GM12878 (cell line): ENCODE measurements at regions not wholly inside any gene's neighbourhood (a gene's known extent, or its start where the extent isn't known, plus 50 kb on each side); places are given as distances from the start of the nearest gene placed in this dataset.
A peak's percentile ranks its signal among the peaks of the same experiment; 100 is the strongest.

Experiments
- ATAC-seq: fragments of 200-7000 bp; cut with Tn5 transposase; 3 replicates; pipeline ENCODE4 v1.9.1; 2020; ENCODE audit warnings: mild to moderate bottlenecking, moderate library complexity
- BruUV-seq: library from RNA; stranded (reverse); fragments of 400-500 nt; replicated peaks from 2 replicates; lab custom pipeline; 2021; lab: Mats Ljungman, UMichigan
- CTCF ChIA-PET: fragments of 300-600 bp; sonication (Branson Sonifier 250); formaldehyde crosslinking; extraction: SDS; loops from one replicate; lab custom pipeline; 2021; ENCODE audit warnings: inconsistent platforms; lab: Yijun Ruan, JAX
- POLR2A ChIA-PET: fragments of 350-600 bp; formaldehyde crosslinking; extraction: SDS; loops from one replicate; lab custom pipeline; 2021; ENCODE audit warnings: inconsistent platforms; lab: Charles Lee
- RAD21 ChIA-PET: fragments of 300-600 bp; sonication (Branson Sonifier 250); formaldehyde crosslinking; loops from one replicate; lab custom pipeline; 2023; ENCODE audit warnings: antibody characterized with exemption; ENCODE audit not compliant: unreplicated experiment; lab: Charles Lee
- SMC1A ChIA-PET: fragments of 300-600 bp; sonication (Branson Sonifier 250); formaldehyde crosslinking; loops from one replicate; lab custom pipeline; 2023; ENCODE audit not compliant: unreplicated experiment, uncharacterized antibody; lab: Charles Lee
- DNase-seq: peaks from one replicate; pipeline ENCODE4 v3.0.0-alpha.2; 2011; ENCODE audit warnings: low read depth, low spot score
- FAIRE-seq: peaks from 3 replicates; lab custom pipeline; 2011; peaks lifted over from hg19 to GRCh38; lab: Jason Lieb, UNC
- H2AFZ ChIP-seq: 2 replicates; pipeline ENCODE4 v1.6.0; 2011; ENCODE audit warnings: low read depth, low read length, control low read depth; ENCODE audit not compliant: control insufficient read depth
- H3K27ac ChIP-seq: 2 replicates; pipeline ENCODE4 v1.5.1; 2011; ENCODE audit warnings: control low read depth; ENCODE audit not compliant: control insufficient read depth, insufficient read depth
- H3K27me3 ChIP-seq, 2 experiments: replicated peaks in 1 of 2; 2 replicates each; pipeline versions ENCODE4 v1.6.0 to v1.6.1; 2011; ENCODE audit warnings: low read length in 1 of 2; ENCODE audit not compliant: control insufficient read depth in 2 of 2, insufficient read depth in 2 of 2
- H3K36me3 ChIP-seq, 2 experiments: 2 replicates each; pipeline ENCODE4 v1.5.1; 2011; ENCODE audit warnings: low read length in 1 of 2; ENCODE audit not compliant: control insufficient read depth in 2 of 2, insufficient read depth in 2 of 2
- H3K4me1 ChIP-seq: 2 replicates; pipeline ENCODE4 v1.6.1; 2011; ENCODE audit warnings: mild to moderate bottlenecking, low read length, moderate library complexity, mixed read lengths; ENCODE audit not compliant: control insufficient read depth, insufficient read depth
- H3K4me2 ChIP-seq: 2 replicates; pipeline ENCODE4 v1.6.0; 2011; ENCODE audit warnings: control low read depth; ENCODE audit not compliant: control insufficient read depth, insufficient read depth
- H3K4me3 ChIP-seq: fragments of 200-600 bp; sonication (generic); 2 replicates; pipeline ENCODE4 v1.5.1; 2016
- H3K79me2 ChIP-seq: 2 replicates; pipeline ENCODE4 v1.6.0; 2011; ENCODE audit warnings: low read length; ENCODE audit not compliant: control insufficient read depth, insufficient read depth
- H3K9ac ChIP-seq: 2 replicates; pipeline ENCODE4 v1.8.0; 2011; ENCODE audit warnings: low read length, control low read depth, mixed read lengths; ENCODE audit not compliant: control insufficient read depth, insufficient read depth
- H3K9me3 ChIP-seq: replicated peaks from 3 replicates; pipeline ENCODE4 v1.5.1; 2011; ENCODE audit warnings: mild to moderate bottlenecking, low read length; ENCODE audit not compliant: control insufficient read depth, insufficient read depth
- H4K20me1 ChIP-seq: 2 replicates; pipeline ENCODE4 v1.6.0; 2011; ENCODE audit not compliant: control insufficient read depth, insufficient read depth
- HCFC1 ChIP-seq: fragments of 150-350 bp; IDR thresholded peaks from 2 replicates; pipeline ENCODE4 v1.6.1; 2014; ENCODE audit warnings: low read length
- JUND ChIP-seq: IDR thresholded peaks from 2 replicates; pipeline ENCODE4 v1.6.1; 2012; ENCODE audit warnings: low read depth, mild to moderate bottlenecking, low read length, improper control_type of control experiment, moderate library complexity
- RAD21 ChIP-seq: IDR thresholded peaks from 2 replicates; pipeline ENCODE4 v1.6.1; 2011; ENCODE audit warnings: mild to moderate bottlenecking, low read depth, low read length, moderate library complexity; ENCODE audit not compliant: insufficient read depth
- RELA ChIP-seq: fragments of 450-650 bp; IDR thresholded peaks from 2 replicates; pipeline ENCODE4 v1.8.0; 2014; ENCODE audit warnings: borderline replicate concordance; ENCODE audit not compliant: partially characterized antibody
- RFX5 ChIP-seq: IDR thresholded peaks from 2 replicates; pipeline ENCODE4 v1.6.1; 2011; ENCODE audit warnings: low read depth, low read length, improper control_type of control experiment
- RUNX3 ChIP-seq: IDR thresholded peaks from 2 replicates; pipeline ENCODE4 v1.6.1; 2012; ENCODE audit warnings: low read length, inconsistent platforms
- SMC3 ChIP-seq: IDR thresholded peaks from 2 replicates; pipeline ENCODE4 v1.6.1; 2011; ENCODE audit warnings: low read length, improper control_type of control experiment, borderline replicate concordance
- STAT3 ChIP-seq: IDR thresholded peaks from 2 replicates; pipeline ENCODE4 v1.6.1; 2011; ENCODE audit warnings: low read depth, low read length, improper control_type of control experiment
- YY1 ChIP-seq: IDR thresholded peaks from 2 replicates; pipeline ENCODE4 v1.6.1; 2011; ENCODE audit warnings: low read depth, mild to moderate bottlenecking, low read length
- WGBS: methylation state at CpG from one replicate; pipeline ENCODE4 v1.1.6; 2016; ENCODE audit warnings: low lambda C conversion rate; ENCODE audit not compliant: insufficient replicate concordance, insufficient coverage; ENCODE audit errors: missing lambda C conversion rate; 5-methylcytosine and 5-hydroxymethylcytosine counted together
- in situ Hi-C: fragments of 300-500 bp; cut with MboI; formaldehyde crosslinking; loops from 9 replicates; pipeline ENCODE4 v1.14.3; 2018; ENCODE audit warnings: mixed read lengths
- intact Hi-C: fragments of 100-400 bp; cut with micrococcal nuclease; formaldehyde crosslinking; loops from one replicate; pipeline ENCODE4 v1.14.2; 2022; ENCODE audit not compliant: unreplicated experiment
- TF ChIP-seq, protein P1 (sequence below): IDR thresholded peaks from 2 replicates; pipeline ENCODE4 v1.6.1; 2011; ENCODE audit warnings: borderline replicate concordance, low read depth, mild to moderate bottlenecking, moderate library complexity, mixed read lengths, low read length; ENCODE audit not compliant: insufficient read depth; ENCODE audit errors: extremely low read length
- TF ChIP-seq, protein P2 (sequence below), 3 experiments: IDR thresholded peaks in 2 of 3; conservative IDR thresholded peaks in 1 of 3; 2 replicates each; pipeline ENCODE4 v1.5.1; 2011; ENCODE audit warnings: low read depth in 3 of 3, low read length in 3 of 3, mild to moderate bottlenecking in 3 of 3, control low read depth in 2 of 3, moderate library complexity in 2 of 3, inconsistent platforms in 1 of 3, mixed read lengths in 1 of 3; ENCODE audit not compliant: control insufficient read depth in 2 of 3, insufficient read depth in 1 of 3; ENCODE audit errors: extremely low read depth in 1 of 3

DNA sequence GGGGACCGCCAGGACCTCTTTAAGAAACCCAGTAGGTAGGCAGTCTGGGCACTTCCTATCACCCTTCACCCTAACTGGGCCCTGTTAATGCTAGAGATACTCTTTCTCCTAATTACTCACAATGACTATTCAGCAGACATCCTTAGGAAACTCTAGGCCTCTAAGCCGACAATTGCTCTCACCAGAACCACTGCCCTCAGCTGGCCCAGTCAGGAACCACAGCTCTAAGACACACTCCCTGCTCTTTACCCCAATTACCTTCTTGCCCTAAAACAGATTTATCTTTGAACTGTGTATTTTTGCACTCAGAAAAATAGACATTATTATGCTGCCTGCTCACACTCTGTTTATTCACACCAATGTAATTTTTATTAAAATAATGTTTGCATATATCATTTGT lies 432.6 kb upstream of the SLC30A5 start:
- DNase-seq (no peak), ATAC-seq (peak; percentile 83), FAIRE-seq (no peak)
- POLR2A ChIA-PET = interaction anchor here (0.5 kb wide), 1 partner anchor 11 kb away, joined by 5 read pairs; no protein-coding TSS in a partner anchor
- no peaks in the 10 kb centered on the region for H3K9me3 ChIP-seq
- BruUV-seq = no TSS peak
- H3K36me3 ChIP-seq = no peaks in the 10 kb centered on the region
- RAD21 ChIA-PET = interaction anchor here (1.0 to 2.3 kb wide), 4 partner anchors 16 to 377 kb away, joined by 3 to 19 read pairs (median 3); no protein-coding TSS in a partner anchor
- H3K4me2 ChIP-seq = no peak overlapping the region
- no peak overlapping the region for H3K9ac ChIP-seq
- intact Hi-C loops = loop anchor here (5.0 kb wide), 1 partner anchor 374 kb away; no protein-coding TSS in a partner anchor
- TF ChIP-seq JUND (no peak), RFX5 (no peak), HCFC1 (no peak), SMC3 (peak; percentile 69; the same call in 1 of the 2 replicates), RAD21 (peak; percentile 70), RELA (no peak), STAT3 (no peak), RUNX3 (peak; percentile 53), YY1 (0 out of 2 replicates have a peak, but pooled peaks have one; percentile 29)
- TF ChIP-seq, protein P1, sequence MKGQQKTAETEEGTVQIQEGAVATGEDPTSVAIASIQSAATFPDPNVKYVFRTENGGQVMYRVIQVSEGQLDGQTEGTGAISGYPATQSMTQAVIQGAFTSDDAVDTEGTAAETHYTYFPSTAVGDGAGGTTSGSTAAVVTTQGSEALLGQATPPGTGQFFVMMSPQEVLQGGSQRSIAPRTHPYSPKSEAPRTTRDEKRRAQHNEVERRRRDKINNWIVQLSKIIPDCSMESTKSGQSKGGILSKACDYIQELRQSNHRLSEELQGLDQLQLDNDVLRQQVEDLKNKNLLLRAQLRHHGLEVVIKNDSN = no peak
- TF ChIP-seq, protein P2, sequence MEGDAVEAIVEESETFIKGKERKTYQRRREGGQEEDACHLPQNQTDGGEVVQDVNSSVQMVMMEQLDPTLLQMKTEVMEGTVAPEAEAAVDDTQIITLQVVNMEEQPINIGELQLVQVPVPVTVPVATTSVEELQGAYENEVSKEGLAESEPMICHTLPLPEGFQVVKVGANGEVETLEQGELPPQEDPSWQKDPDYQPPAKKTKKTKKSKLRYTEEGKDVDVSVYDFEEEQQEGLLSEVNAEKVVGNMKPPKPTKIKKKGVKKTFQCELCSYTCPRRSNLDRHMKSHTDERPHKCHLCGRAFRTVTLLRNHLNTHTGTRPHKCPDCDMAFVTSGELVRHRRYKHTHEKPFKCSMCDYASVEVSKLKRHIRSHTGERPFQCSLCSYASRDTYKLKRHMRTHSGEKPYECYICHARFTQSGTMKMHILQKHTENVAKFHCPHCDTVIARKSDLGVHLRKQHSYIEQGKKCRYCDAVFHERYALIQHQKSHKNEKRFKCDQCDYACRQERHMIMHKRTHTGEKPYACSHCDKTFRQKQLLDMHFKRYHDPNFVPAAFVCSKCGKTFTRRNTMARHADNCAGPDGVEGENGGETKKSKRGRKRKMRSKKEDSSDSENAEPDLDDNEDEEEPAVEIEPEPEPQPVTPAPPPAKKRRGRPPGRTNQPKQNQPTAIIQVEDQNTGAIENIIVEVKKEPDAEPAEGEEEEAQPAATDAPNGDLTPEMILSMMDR (IDR thresholded peaks at IDR 0.05 in 2 of 3, conservative IDR thresholded peaks at IDR 0.05 in 1 of 3; ENCODE audit: control insufficient read depth in 2 of 3, extremely low read depth in 1 of 3, insufficient read depth in 1 of 3, low read depth in 3 of 3, low read length in 3 of 3) = peak; percentile 43 to 55 (median 50); a peak in 5 of 6 replicates
- H3K4me1 ChIP-seq = no peaks in the 10 kb centered on the region
- H3K4me3 ChIP-seq = no peak overlapping the region
- CTCF ChIA-PET = interaction anchor here (0.9 to 3.1 kb wide), 5 partner anchors 14 to 381 kb away, joined by 3 to 29 read pairs (median 5); no protein-coding TSS in a partner anchor
- WGBS = 69% methylated on average over 2 of the region's 2 CpGs
- in situ Hi-C loops = no loop called here
- peaks cover 0 to 3% of the 10 kb centered on the region in 2 experiments; a peak in 2 of 4 replicates for H3K27me3 ChIP-seq
- peaks cover 5% of the 10 kb centered on the region; the same call in 1 of the 2 replicates for H4K20me1 ChIP-seq
- H3K79me2 ChIP-seq = no peaks in the 10 kb centered on the region
- no peak overlapping the region for H3K27ac ChIP-seq
- H2AFZ ChIP-seq = no peak overlapping the region
- SMC1A ChIA-PET = interaction anchor here (0.8 to 2.2 kb wide), 5 partner anchors 10 to 375 kb away, joined by 3 to 14 read pairs (median 3); no protein-coding TSS in a partner anchor
